ENCODE measurements at regions not wholly inside any gene's neighbourhood (a gene's known extent, or its start where the extent isn't known, plus 50 kb on each side); places are given as distances from the start of the nearest gene placed in this dataset.

DNA sequence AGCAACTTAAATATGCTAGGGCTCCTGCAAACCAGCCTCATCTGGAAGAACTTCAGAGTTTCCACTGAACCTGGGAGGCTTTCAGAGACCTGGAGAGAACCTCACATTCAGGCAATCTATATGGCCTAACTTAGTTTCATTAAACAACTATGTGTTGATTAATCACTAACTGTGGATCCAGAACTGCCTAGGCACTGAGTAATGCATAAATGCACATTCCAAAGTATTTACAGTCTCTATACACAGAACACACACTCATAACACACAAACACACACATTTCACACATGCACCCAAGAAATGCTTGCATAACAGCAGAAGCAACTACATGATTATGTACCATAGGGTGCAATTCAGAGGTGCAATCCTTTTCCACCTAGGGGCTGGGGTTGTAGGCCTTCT is 552.8 kb downstream of the BCL11A start:
- TF ChIP-seq, protein P1, sequence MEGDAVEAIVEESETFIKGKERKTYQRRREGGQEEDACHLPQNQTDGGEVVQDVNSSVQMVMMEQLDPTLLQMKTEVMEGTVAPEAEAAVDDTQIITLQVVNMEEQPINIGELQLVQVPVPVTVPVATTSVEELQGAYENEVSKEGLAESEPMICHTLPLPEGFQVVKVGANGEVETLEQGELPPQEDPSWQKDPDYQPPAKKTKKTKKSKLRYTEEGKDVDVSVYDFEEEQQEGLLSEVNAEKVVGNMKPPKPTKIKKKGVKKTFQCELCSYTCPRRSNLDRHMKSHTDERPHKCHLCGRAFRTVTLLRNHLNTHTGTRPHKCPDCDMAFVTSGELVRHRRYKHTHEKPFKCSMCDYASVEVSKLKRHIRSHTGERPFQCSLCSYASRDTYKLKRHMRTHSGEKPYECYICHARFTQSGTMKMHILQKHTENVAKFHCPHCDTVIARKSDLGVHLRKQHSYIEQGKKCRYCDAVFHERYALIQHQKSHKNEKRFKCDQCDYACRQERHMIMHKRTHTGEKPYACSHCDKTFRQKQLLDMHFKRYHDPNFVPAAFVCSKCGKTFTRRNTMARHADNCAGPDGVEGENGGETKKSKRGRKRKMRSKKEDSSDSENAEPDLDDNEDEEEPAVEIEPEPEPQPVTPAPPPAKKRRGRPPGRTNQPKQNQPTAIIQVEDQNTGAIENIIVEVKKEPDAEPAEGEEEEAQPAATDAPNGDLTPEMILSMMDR (IDR thresholded peaks at IDR 0.05), result no peak
- H3K27ac Mint-ChIP-seq, result no peak overlapping the region
- peaks cover 44% of the 10 kb centered on the region for H3K9me3 Mint-ChIP-seq
- DNase-seq, result no peak
- H3K27me3 Mint-ChIP-seq (ENCODE audit: insufficient read depth), result no peaks in the 10 kb centered on the region; the same call in 1 of the 2 replicates
- no peak overlapping the region for H3K4me3 Mint-ChIP-seq
- no peaks in the 10 kb centered on the region for H3K4me1 Mint-ChIP-seq (ENCODE audit: low read depth)
- no peaks in the 10 kb centered on the region for H3K36me3 Mint-ChIP-seq (ENCODE audit: low read depth)

DNA sequence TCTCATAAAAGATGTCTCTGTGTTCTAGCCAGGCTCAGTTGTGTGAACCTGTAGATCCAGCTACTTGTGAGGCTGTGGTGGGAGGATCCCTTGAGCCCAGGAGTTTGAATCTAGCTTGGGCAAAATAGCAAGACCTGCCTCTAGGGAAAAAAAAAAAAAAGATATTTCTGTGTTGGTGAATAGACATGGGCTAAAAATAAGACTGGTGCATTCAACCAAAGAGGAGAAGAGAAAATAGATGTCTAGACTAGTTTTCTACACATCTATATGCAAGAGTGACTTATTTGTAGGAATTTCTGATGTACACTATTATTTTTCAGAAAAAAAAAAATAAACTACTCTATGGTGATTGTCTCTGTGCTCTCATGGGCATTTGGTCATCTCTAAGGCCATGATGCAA is 555.1 kb downstream of the BCL11A start:
- Mint-ChIP-seq H3K27me3 (ENCODE audit: insufficient read depth) (no peaks in the 10 kb centered on the region; the same call in 1 of the 2 replicates), H3K36me3 (ENCODE audit: low read depth) (no peaks in the 10 kb centered on the region), H3K4me1 (ENCODE audit: low read depth) (no peaks in the 10 kb centered on the region), H3K9me3 (peaks cover 41% of the 10 kb centered on the region), H3K27ac (no peak overlapping the region), H3K4me3 (no peak overlapping the region)
- DNase-seq, result no peak
- TF ChIP-seq, protein P1 (IDR thresholded peaks at IDR 0.05), result no peak

DNA sequence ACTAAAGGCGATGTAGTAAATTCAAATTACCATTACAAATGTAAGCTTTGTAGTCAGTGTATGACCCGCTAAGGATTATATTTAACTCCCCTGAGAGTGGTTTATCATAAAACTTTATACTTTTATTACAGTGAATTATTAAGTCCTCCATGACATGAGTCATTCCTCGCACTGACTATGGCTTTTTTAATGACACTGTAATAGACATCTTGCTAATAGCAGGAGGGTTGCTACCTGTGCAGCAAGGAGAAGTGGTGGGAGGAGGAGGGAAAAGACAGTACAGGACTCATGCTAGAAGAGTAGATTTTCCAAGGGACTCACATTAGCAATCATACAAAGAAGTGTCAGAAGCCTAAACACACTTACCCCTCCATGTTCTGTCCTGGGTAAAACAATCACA is 556.1 kb downstream of the BCL11A start:
- TF ChIP-seq, protein P1 (IDR thresholded peaks at IDR 0.05), result no peak
- H3K27ac Mint-ChIP-seq, result no peak overlapping the region
- no peaks in the 10 kb centered on the region for H3K36me3 Mint-ChIP-seq (ENCODE audit: low read depth)
- H3K27me3 Mint-ChIP-seq (ENCODE audit: insufficient read depth), result no peaks in the 10 kb centered on the region
- H3K4me1 Mint-ChIP-seq (ENCODE audit: low read depth), result no peaks in the 10 kb centered on the region
- no peak for DNase-seq
- peaks cover 34% of the 10 kb centered on the region for H3K9me3 Mint-ChIP-seq
- no peak overlapping the region for H3K4me3 Mint-ChIP-seq

DNA sequence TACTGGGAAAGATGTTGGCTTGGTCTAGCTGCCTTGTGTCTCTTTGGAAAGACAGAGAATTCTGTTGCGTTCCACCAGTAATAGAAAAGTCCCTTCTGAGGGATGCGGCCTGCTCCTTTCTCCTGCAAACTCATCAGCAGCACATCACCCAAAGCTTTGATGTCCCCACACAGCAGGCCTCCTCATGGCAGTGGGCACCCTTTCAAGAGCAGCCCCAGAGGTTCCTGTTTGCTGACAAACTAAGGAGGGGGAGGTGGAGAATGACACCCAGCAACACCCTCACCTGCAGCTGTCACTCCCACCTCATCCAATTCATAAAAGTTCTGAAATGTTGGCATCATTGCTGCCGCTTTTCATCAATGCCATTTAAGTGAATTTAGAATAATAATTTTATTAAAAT is 556.6 kb downstream of the BCL11A start:
- H3K9me3 Mint-ChIP-seq, result peaks cover 32% of the 10 kb centered on the region
- TF ChIP-seq, protein P1 (IDR thresholded peaks at IDR 0.05), result no peak
- H3K27me3 Mint-ChIP-seq (ENCODE audit: insufficient read depth), result no peaks in the 10 kb centered on the region
- no peaks in the 10 kb centered on the region for H3K36me3 Mint-ChIP-seq (ENCODE audit: low read depth)
- no peak overlapping the region for H3K4me3 Mint-ChIP-seq
- no peak overlapping the region for H3K27ac Mint-ChIP-seq
- no peak for DNase-seq
- no peaks in the 10 kb centered on the region for H3K4me1 Mint-ChIP-seq (ENCODE audit: low read depth)

DNA sequence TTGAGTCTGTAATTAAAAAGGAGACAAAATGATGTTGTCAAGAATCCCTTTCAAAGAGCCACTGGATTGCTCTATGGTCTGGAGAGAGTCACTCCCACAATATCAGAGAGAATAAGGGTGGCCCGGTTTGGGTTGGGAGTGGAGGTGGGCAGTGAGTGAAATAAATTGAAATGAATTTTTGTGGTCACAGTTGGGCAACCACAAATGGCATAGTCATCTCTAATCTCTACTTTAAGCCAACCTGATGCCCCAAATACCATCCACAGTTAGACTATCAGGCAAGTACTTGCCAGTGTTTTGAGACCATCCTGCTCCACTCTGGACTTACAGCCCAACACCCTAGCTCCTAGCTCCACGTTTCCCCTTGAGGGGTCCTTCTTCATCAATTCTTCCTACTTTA is 559.7 kb downstream of the BCL11A start:
- Mint-ChIP-seq H3K36me3 (ENCODE audit: low read depth) (no peaks in the 10 kb centered on the region), H3K27ac (no peak overlapping the region), H3K4me3 (no peak overlapping the region), H3K4me1 (ENCODE audit: low read depth) (no peaks in the 10 kb centered on the region), H3K9me3 (peaks cover 37% of the 10 kb centered on the region), H3K27me3 (ENCODE audit: insufficient read depth) (no peaks in the 10 kb centered on the region)
- no peak for DNase-seq
- TF ChIP-seq, protein P1 (IDR thresholded peaks at IDR 0.05), result no peak

DNA sequence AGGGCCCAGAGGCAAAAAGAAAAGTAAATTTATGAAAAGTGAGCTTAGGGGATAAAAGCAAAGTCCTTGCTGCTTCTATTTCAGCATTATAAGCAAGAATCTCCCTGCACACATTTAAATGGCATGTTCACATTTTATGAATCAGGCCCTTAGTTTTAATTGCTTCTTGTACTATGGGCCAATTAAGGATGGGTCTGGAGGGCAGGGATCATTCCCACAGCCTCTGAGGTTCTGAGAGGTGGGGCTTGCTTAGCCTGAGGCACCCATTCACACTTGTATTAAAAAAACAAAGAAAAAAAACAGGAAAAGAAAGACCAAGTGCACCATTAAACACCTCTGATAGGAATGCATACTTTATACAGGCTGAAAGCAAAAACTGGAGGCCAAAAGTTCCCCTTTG is 565.1 kb downstream of the BCL11A start:
- Mint-ChIP-seq H3K27me3 (ENCODE audit: insufficient read depth) (no peaks in the 10 kb centered on the region), H3K9me3 (peaks cover 36% of the 10 kb centered on the region), H3K4me1 (ENCODE audit: low read depth) (no peaks in the 10 kb centered on the region), H3K27ac (no peak overlapping the region), H3K36me3 (ENCODE audit: low read depth) (no peaks in the 10 kb centered on the region), H3K4me3 (no peak overlapping the region)
- TF ChIP-seq, protein P1 (IDR thresholded peaks at IDR 0.05), result no peak
- DNase-seq, result no peak

Measured in HFFc6 (cell line).